Endothelial cell of umbilical vein (primary cell): ENCODE measurements at regions not wholly inside any gene's neighbourhood (a gene's known extent, or its start where the extent isn't known, plus 50 kb on each side); places are given as distances from the start of the nearest gene placed in this dataset.

Experiments used
- EZH2 ChIP-seq: IDR thresholded peaks from 2 replicates; pipeline ENCODE4 v1.6.1; 2012; ENCODE audit warnings: borderline replicate concordance, low read depth, mild to moderate bottlenecking, moderate library complexity, low read length, inconsistent platforms; ENCODE audit not compliant: severe bottlenecking
- FOS ChIP-seq: IDR thresholded peaks from 2 replicates; pipeline ENCODE4 v1.6.1; 2011; ENCODE audit warnings: mild to moderate bottlenecking, low read length, moderate library complexity, borderline replicate concordance; ENCODE audit not compliant: insufficient read depth
- GATA2 ChIP-seq: IDR thresholded peaks from 2 replicates; pipeline ENCODE4 v1.7.0; 2011; ENCODE audit warnings: low read depth, mild to moderate bottlenecking, moderate library complexity, mixed read lengths, low read length; ENCODE audit not compliant: insufficient read length, insufficient read depth
- JUN ChIP-seq: IDR thresholded peaks from 2 replicates; pipeline ENCODE4 v1.6.1; 2011; ENCODE audit warnings: borderline replicate concordance, low read depth; ENCODE audit not compliant: insufficient read length, insufficient read depth
- MYC ChIP-seq: IDR thresholded peaks from one replicate; pipeline ENCODE4 v1.6.1; 2011; ENCODE audit warnings: mild to moderate bottlenecking, low read depth, low read length
- POLR2A ChIP-seq: IDR thresholded peaks from 2 replicates; pipeline ENCODE4 v1.6.1; 2012; ENCODE audit warnings: low read depth, mild to moderate bottlenecking, control low read depth, low read length
- POLR2AphosphoS5 ChIP-seq: IDR thresholded peaks from 2 replicates; pipeline ENCODE4 v1.6.1; 2012; ENCODE audit warnings: low read depth, mild to moderate bottlenecking, control low read depth, low read length, moderate library complexity; ENCODE audit not compliant: insufficient read depth
- TF ChIP-seq, protein P1 (sequence below), 2 donors: IDR thresholded peaks; 1 replicate in 1 of 2; 2 replicates in 1 of 2; pipeline ENCODE4 v1.5.1; 2011; ENCODE audit warnings: low read length in 2 of 2, mild to moderate bottlenecking in 2 of 2, moderate library complexity in 2 of 2, control low read depth in 1 of 2, inconsistent platforms in 1 of 2, low read depth in 1 of 2; ENCODE audit not compliant: insufficient read depth in 1 of 2; ENCODE audit errors: extremely low read depth in 1 of 2
- TF ChIP-seq, protein P2 (sequence below): IDR thresholded peaks from 2 replicates; pipeline ENCODE4 v1.6.1; 2011; ENCODE audit not compliant: insufficient read depth, insufficient read length

DNA sequence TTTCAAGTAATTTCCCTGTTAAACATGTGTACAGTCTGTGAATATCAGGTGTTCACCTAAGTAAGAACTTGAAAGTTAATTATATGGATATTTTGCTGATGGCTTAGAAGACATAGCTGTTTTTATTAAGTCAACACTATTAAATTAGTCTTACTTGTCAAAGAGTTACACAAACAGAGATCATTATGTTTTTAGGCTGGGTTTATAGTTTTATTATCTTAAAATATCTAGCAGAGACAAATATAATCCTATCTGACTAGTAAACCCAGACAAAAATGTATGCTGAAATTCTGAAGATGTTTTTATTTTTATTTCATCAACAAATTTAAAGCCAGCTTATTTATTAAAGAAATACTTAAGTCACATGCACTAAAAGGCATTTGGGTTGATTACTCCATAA lies 51.2 kb upstream of the CCK start:
- TF ChIP-seq, protein P1, sequence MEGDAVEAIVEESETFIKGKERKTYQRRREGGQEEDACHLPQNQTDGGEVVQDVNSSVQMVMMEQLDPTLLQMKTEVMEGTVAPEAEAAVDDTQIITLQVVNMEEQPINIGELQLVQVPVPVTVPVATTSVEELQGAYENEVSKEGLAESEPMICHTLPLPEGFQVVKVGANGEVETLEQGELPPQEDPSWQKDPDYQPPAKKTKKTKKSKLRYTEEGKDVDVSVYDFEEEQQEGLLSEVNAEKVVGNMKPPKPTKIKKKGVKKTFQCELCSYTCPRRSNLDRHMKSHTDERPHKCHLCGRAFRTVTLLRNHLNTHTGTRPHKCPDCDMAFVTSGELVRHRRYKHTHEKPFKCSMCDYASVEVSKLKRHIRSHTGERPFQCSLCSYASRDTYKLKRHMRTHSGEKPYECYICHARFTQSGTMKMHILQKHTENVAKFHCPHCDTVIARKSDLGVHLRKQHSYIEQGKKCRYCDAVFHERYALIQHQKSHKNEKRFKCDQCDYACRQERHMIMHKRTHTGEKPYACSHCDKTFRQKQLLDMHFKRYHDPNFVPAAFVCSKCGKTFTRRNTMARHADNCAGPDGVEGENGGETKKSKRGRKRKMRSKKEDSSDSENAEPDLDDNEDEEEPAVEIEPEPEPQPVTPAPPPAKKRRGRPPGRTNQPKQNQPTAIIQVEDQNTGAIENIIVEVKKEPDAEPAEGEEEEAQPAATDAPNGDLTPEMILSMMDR (IDR thresholded peaks at IDR 0.05; ENCODE audit: extremely low read depth in 1 of 2, insufficient read depth in 1 of 2, low read depth in 1 of 2, low read length in 2 of 2), result no peak
- no peak for TF ChIP-seq POLR2A
- TF ChIP-seq JUN, result no peak
- TF ChIP-seq POLR2AphosphoS5, result no peak
- TF ChIP-seq, protein P2, sequence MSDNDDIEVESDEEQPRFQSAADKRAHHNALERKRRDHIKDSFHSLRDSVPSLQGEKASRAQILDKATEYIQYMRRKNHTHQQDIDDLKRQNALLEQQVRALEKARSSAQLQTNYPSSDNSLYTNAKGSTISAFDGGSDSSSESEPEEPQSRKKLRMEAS, result no peak
- TF ChIP-seq GATA2, result no peak
- no peak for TF ChIP-seq EZH2
- TF ChIP-seq MYC, result no peak
- TF ChIP-seq FOS, result no peak
